Neuron (in vitro differentiated cells): ENCODE measurements at regions not wholly inside any gene's neighbourhood (a gene's known extent, or its start where the extent isn't known, plus 50 kb on each side); places are given as distances from the start of the nearest gene placed in this dataset.

Experiments used
- H2AFZ ChIP-seq: one replicate; pipeline ENCODE4 v1.6.1; 2013; ENCODE audit warnings: low read depth, mild to moderate bottlenecking, inconsistent platforms, low read length, moderate library complexity
- H3K27me3 ChIP-seq: one replicate; pipeline ENCODE4 v1.6.1; 2013; ENCODE audit warnings: low read length; ENCODE audit not compliant: insufficient read depth
- H3K36me3 ChIP-seq: one replicate; pipeline ENCODE4 v1.6.1; 2013; ENCODE audit warnings: low read length; ENCODE audit not compliant: insufficient read depth
- H3K4me1 ChIP-seq: one replicate; pipeline ENCODE4 v1.6.1; 2013; ENCODE audit warnings: low read length; ENCODE audit not compliant: insufficient read depth
- H3K4me3 ChIP-seq: 2 replicates; pipeline ENCODE4 v1.5.1; 2013; ENCODE audit warnings: mild to moderate bottlenecking, low read length, moderate library complexity
- H3K9me3 ChIP-seq: one replicate; pipeline ENCODE4 v1.6.1; 2013; ENCODE audit warnings: low read length

- H3K36me3 ChIP-seq = no peaks in the 10 kb centered on the region
- no peaks in the 10 kb centered on the region for H3K9me3 ChIP-seq
- H3K4me1 ChIP-seq = no peaks in the 10 kb centered on the region
- H3K4me3 ChIP-seq = no peak overlapping the region
- H3K27me3 ChIP-seq = no peaks in the 10 kb centered on the region
- H2AFZ ChIP-seq = no peak overlapping the region
These were observed 980.7 kb upstream of the CRIM1 start for GRCh38 chr2:35374845-35375244.

GRCh38 chr2:35365859-35366258 is 989.7 kb upstream of the CRIM1 start:
- H3K4me1 ChIP-seq = no peaks in the 10 kb centered on the region
- H3K9me3 ChIP-seq = no peaks in the 10 kb centered on the region
- H3K36me3 ChIP-seq = no peaks in the 10 kb centered on the region
- no peaks in the 10 kb centered on the region for H3K27me3 ChIP-seq
- H3K4me3 ChIP-seq = no peak overlapping the region
- H2AFZ ChIP-seq = no peak overlapping the region

GRCh38 chr2:35356332-35356731 is 999.2 kb upstream of the CRIM1 start:
- Histone ChIP-seq H3K27me3 (no peaks in the 10 kb centered on the region), H2AFZ (no peak overlapping the region), H3K9me3 (no peaks in the 10 kb centered on the region), H3K36me3 (no peaks in the 10 kb centered on the region), H3K4me3 (no peak overlapping the region), H3K4me1 (no peaks in the 10 kb centered on the region)

GRCh38 chr2:35355056-35355455 is 1000.5 kb upstream of the CRIM1 start:
- Histone ChIP-seq H3K9me3 (no peaks in the 10 kb centered on the region), H3K4me3 (no peak overlapping the region), H3K4me1 (no peaks in the 10 kb centered on the region), H3K27me3 (no peaks in the 10 kb centered on the region), H2AFZ (no peak overlapping the region), H3K36me3 (no peaks in the 10 kb centered on the region)

GRCh38 chr2:35347561-35347960 is 1008.0 kb upstream of the CRIM1 start:
- no peaks in the 10 kb centered on the region for H3K9me3 ChIP-seq
- no peak overlapping the region for H2AFZ ChIP-seq
- no peaks in the 10 kb centered on the region for H3K36me3 ChIP-seq
- no peaks in the 10 kb centered on the region for H3K4me1 ChIP-seq
- H3K27me3 ChIP-seq = no peaks in the 10 kb centered on the region
- H3K4me3 ChIP-seq = no peak overlapping the region

- Histone ChIP-seq H3K27me3 (no peaks in the 10 kb centered on the region), H3K9me3 (no peaks in the 10 kb centered on the region), H3K36me3 (no peaks in the 10 kb centered on the region), H3K4me1 (no peaks in the 10 kb centered on the region), H3K4me3 (no peak overlapping the region), H2AFZ (no peak overlapping the region)
These were observed 1012.4 kb upstream of the CRIM1 start for GRCh38 chr2:35343135-35343534.

- no peaks in the 10 kb centered on the region for H3K27me3 ChIP-seq
- no peak overlapping the region for H2AFZ ChIP-seq
- no peaks in the 10 kb centered on the region for H3K9me3 ChIP-seq
- H3K4me3 ChIP-seq = no peak overlapping the region
- H3K36me3 ChIP-seq = no peaks in the 10 kb centered on the region
- no peaks in the 10 kb centered on the region for H3K4me1 ChIP-seq
These were observed 1016.4 kb upstream of the CRIM1 start for GRCh38 chr2:35339211-35339610.

- no peaks in the 10 kb centered on the region for H3K4me1 ChIP-seq
- H2AFZ ChIP-seq = no peak overlapping the region
- H3K27me3 ChIP-seq = no peaks in the 10 kb centered on the region
- no peaks in the 10 kb centered on the region for H3K36me3 ChIP-seq
- H3K9me3 ChIP-seq = no peaks in the 10 kb centered on the region
- no peak overlapping the region for H3K4me3 ChIP-seq
These were observed 1017.7 kb upstream of the CRIM1 start for GRCh38 chr2:35337922-35338321.

- Histone ChIP-seq H3K4me3 (no peak overlapping the region), H3K36me3 (no peaks in the 10 kb centered on the region), H3K9me3 (no peaks in the 10 kb centered on the region), H2AFZ (no peak overlapping the region), H3K27me3 (no peaks in the 10 kb centered on the region), H3K4me1 (no peaks in the 10 kb centered on the region)
These were observed 1041.5 kb upstream of the CRIM1 start for GRCh38 chr2:35314049-35314448.

- no peaks in the 10 kb centered on the region for H3K27me3 ChIP-seq
These were observed 1054.2 kb upstream of the CRIM1 start for GRCh38 chr2:35301369-35301768.

GRCh38 chr2:35298493-35298892 is 1057.1 kb upstream of the CRIM1 start:
- H3K27me3 ChIP-seq = no peaks in the 10 kb centered on the region
- H3K4me3 ChIP-seq = no peak overlapping the region
- no peak overlapping the region for H2AFZ ChIP-seq
- H3K4me1 ChIP-seq = no peaks in the 10 kb centered on the region
- H3K36me3 ChIP-seq = no peaks in the 10 kb centered on the region
- no peaks in the 10 kb centered on the region for H3K9me3 ChIP-seq

More at GRCh38 chr2:35301369-35301768, 1054.2 kb upstream of the CRIM1 start:
- Histone ChIP-seq H2AFZ (no peak overlapping the region), H3K4me3 (no peak overlapping the region), H3K36me3 (no peaks in the 10 kb centered on the region), H3K4me1 (no peaks in the 10 kb centered on the region), H3K9me3 (no peaks in the 10 kb centered on the region)

GRCh38 chr2:35297403-35297802 is 1058.2 kb upstream of the CRIM1 start:
- Histone ChIP-seq H2AFZ (no peak overlapping the region), H3K27me3 (no peaks in the 10 kb centered on the region), H3K4me3 (no peak overlapping the region), H3K9me3 (no peaks in the 10 kb centered on the region), H3K4me1 (no peaks in the 10 kb centered on the region), H3K36me3 (no peaks in the 10 kb centered on the region)

- Histone ChIP-seq H3K27me3 (no peaks in the 10 kb centered on the region), H3K4me1 (no peaks in the 10 kb centered on the region), H3K36me3 (no peaks in the 10 kb centered on the region), H3K4me3 (no peak overlapping the region), H3K9me3 (no peaks in the 10 kb centered on the region), H2AFZ (no peak overlapping the region)
These were observed 1060.8 kb upstream of the CRIM1 start for GRCh38 chr2:35294636-35295263.

- no peak overlapping the region for H2AFZ ChIP-seq
- H3K4me1 ChIP-seq = no peaks in the 10 kb centered on the region
- no peaks in the 10 kb centered on the region for H3K27me3 ChIP-seq
- H3K36me3 ChIP-seq = no peaks in the 10 kb centered on the region
- H3K9me3 ChIP-seq = no peaks in the 10 kb centered on the region
- H3K4me3 ChIP-seq = no peak overlapping the region
These were observed 1062.3 kb upstream of the CRIM1 start for GRCh38 chr2:35293261-35293660.
